Stimulated activated CD4-positive, alpha-beta T cell treated with anti-CD3 and anti-CD28 coated beads, Interleukin-1b, Interleukin-23, amount 100 ng/mL, for 4 hours (primary cell): ENCODE measurements at regions not wholly inside any gene's neighbourhood (a gene's known extent, or its start where the extent isn't known, plus 50 kb on each side); places are given as distances from the start of the nearest gene placed in this dataset.
"Not testable (repeated sequence)": the region's sequence is repeated elsewhere in the genome, so short reads cannot be mapped to it uniquely, and the experiment has no call there.

Experiments used
- DNase-seq, 2 donors: peaks; one replicate each; pipeline ENCODE4 v3.0.0-alpha.2; 2020; ENCODE audit warnings: low read depth in 2 of 2

DNA sequence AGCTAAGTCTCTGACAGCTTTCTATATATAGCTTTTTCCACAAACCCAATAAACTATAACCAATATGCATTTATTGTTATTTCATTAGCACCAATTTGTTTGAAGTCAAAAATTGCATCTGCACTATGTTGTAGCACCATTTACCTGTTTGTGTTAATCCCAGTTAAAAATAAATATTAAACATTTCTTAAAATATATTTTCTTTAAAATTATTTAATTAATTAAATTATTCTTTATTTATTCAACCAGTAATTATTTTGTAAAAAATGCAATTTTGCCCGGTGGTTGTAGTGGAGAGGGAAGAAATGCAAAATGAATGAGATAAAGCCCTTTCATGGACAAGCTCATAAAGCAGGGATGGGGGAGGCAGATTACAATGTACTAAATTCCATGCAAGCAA, 1257.9 kb downstream of the PCDH17 start:
- DNase-seq = no peak

GRCh38 chr13:58893396-58893795, 1261.9 kb downstream of the PCDH17 start:
- no peak for DNase-seq

- no peak for DNase-seq
Measured at GRCh38 chr13:58906329-58907007, 1257.3 kb downstream of the DIAPH3 start.

DNA sequence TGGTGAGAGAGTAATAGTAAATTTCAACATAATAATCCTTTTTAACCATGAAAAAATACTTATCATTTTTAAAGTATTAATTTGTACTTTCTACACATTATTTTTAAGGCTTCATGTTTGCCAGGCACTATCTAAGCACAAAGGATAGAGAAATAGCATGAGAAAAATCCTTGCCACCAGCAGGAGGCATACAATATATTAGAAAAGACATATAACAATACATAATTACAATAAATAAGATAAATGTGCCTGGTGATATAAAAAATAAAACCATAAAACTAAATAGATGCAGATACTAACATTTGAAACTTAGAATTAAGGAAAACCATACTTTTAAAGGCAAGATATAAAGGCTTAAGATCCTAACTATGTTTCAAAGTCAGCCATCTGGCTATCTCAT, 1256.4 kb downstream of the DIAPH3 start:
- DNase-seq = no peak

DNA sequence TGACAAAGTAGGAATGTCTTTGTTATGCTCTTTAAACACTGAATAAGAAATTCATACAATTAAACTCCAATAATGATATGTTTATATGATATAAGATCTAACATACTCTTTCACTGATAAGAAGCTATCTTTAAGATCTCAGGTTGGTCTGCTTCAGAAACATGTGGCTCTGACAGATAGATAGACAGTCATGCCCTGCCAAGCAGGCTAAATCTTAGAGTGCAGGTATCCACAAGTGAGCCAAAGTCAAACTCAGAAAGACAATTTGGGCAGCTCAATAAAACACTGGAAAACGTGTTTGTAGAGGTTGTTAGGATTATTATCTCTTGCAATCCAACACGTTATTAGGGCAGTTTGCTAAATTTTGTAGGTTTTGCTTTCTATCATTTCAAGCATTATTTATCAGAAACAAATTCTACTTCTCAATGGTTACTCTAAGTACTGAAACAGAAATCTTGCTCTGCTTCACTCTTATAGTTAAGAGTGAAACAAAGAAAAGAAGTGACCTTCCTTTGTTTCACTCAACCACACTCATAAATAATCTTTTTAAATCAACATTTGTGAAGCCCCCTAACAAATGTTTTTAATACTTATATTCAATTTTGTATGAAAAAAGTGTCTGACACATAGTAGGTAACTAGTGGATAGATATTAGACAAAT, 1255.6 kb downstream of the DIAPH3 start:
- DNase-seq = no peak

DNA sequence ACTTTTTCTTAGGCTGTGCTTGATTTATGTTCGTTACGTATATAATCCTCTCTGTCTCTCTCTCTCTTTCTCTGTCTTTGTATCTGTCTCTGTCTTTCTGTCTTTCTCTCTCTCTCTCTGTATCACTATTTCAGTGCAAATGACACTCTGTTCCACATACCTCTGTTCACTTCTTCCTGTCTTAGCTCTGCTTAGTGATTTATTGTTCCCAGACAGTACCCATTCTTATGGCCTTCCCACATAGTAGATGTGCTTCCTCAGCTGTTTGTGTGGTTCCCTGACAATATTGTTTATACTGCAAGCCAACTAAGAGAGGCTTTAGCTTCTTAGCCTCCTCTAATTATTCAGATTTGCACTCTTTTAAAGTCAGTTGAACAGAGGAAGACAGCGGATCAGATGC, 1244.2 kb downstream of the DIAPH3 start:
- no peak for DNase-seq

DNA sequence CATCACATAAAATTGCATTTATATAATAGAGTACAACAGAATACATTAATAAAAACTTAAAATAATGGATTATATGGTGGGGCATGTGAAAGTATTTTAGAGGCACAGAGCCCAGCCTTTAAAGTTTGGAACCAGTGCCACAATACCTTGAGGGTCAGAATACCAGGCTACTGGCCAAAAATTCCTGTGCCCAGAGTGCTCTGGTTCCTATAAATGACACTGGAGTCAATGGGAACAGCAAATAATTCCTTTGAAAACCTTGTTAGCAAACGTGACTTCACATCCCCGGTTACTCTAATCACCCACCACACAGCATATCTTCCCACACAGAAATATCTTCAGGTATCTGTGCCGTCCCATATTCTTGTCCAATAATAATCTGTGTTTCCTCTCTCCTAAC, 1242.6 kb downstream of the DIAPH3 start:
- no peak for DNase-seq

DNA sequence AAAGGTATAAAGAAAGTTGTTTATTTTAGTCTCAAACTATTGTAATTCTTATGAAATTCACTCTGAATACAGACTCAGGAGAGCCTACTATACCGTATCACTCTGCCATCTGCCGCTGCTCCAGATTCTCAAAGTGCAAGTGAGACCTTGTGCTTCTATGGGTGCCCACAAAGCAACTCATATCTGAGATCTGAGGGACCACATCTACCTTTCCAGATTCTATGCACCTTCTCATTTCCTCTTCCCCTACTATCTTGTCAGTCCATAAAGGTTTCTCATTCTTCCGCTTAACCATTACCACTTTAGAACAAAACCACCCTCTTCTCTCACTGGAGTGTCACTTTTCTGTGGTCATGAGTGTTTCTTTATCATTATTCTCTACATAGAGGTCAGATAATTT, 1236.9 kb downstream of the DIAPH3 start:
- DNase-seq = no peak

- DNase-seq = no peak
Measured at GRCh38 chr13:58933475-58933874, 1230.3 kb downstream of the DIAPH3 start.

DNA sequence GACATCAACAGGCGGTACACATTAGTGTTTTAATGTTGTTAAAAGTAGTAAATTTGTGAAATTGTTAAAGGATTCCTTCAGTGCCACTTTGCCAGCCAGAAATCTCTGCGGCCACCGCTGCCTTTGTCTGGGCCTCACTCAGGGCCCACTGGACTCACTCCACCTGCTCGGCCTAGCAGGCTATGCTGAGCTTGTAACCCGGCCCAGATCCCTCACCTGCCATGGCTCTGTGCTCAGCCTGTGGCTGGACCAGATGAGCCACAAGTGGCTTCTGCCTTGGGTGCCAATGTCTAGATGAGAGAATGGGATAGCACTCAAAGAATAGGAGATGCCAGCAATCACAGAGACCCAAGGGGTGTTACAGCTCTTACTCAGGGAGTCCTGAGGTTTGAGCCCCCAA, 1228.0 kb downstream of the DIAPH3 start:
- DNase-seq = no peak

DNA sequence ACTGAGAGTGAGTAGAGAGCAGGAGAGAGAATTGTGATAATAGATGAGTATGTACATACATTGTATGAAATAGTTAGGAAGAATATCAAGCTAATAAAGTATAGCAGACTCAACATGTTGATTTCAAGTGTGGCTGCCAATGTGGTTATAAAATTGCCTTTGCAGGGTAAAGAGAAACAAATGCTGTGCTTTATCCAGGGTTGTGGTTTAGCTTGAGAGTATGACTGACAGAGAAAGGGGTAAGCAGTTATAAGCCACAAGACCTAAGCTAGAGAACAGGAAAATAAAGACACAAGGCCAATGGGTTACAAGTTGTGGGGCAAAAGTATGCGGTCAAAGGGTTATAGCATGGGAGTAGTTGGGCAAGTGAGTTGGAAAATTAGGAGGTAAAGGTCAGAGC, 1217.5 kb downstream of the DIAPH3 start:
- no peak for DNase-seq

DNA sequence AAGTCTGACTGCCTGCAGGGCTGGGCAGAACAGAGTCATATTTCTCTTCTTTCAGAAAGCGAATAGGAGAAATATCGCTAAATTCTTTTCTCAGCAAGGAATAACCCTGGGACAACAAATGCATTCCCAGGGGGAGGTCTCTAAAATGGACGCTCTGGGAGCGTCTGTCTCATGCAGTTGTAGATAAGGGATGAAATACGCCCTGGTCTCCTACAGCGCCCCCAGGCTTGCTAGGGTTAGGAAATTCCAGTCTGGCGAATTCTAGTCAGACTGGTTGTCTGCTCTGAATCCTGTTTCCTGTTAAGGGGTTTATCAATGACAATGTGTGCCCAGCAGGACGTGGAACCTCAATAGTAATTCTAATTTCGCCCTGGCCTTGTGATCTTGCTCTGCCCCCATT, 1214.1 kb downstream of the DIAPH3 start:
- no peak for DNase-seq

- DNase-seq = no peak
Measured at GRCh38 chr13:58950911-58951310, 1212.8 kb downstream of the DIAPH3 start.

DNA sequence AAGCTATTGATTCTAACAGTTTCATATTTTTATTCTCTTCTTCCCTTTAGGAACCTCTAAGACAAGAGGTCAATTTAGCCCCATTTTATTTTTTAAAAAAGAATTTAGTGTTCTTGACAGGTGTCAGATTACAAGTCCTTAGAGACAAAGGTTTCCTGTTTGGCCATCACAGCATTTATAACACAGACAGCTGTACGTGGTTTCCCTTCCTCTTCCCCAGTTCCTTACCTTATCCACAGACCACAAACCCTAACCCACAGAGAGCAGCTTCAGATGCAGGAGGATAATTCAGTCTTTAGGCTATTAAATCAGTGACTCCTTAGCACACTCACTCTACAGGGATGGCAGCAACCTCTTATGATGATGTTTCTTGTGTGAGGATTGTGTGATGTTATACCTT, 1210.1 kb downstream of the DIAPH3 start:
- DNase-seq = no peak

GRCh38 chr13:58955546-58956385, 1208.0 kb downstream of the DIAPH3 start:
- DNase-seq = no peak

DNA sequence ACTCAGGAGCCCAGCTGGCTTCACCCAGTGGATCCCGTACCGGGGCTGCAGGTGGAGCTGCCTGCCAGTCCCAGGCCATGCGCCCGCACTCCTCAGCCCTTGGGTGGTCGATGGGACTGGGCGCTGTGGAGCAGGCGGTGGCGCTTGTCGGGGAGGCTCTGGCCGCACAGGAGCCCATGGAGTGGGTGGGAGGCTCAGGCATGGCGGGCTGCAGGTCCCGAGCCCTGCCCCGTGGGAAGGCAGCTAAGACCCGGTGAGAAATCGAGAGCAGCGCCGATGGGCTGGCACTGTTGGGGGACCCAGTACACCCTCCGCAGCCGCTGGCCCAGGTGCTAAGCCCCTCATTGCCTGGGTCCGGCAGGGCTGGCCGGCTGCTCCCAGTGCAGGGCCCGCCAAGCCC, 1205.6 kb downstream of the DIAPH3 start:
- not testable (repeated sequence) for DNase-seq

DNA sequence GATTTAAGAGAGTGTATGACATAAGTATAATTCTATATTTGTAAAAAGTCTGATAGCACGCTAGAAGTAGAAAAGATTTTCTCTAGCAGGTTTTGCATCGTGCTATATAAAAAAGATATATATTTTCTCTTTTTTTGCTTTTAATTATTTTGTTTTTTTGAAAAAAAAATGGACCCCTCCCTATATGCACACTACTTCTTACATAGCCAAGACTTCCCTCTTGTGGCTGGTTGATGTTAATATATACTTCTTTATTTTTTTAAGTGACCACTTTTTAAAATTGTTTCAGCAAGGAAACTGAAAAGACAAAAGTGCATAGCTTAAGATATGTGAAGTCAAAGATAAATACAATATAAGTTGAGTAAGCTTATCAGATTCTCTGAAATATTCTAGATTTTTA, 1202.8 kb downstream of the DIAPH3 start:
- DNase-seq = no peak

GRCh38 chr13:58963321-58963720, 1200.4 kb downstream of the DIAPH3 start:
- DNase-seq = no peak

- no peak for DNase-seq
Measured at GRCh38 chr13:58964048-58964447, 1199.7 kb downstream of the DIAPH3 start.

- no peak for DNase-seq
Measured at GRCh38 chr13:58977085-58977484, 1186.6 kb downstream of the DIAPH3 start.

GRCh38 chr13:58978331-58978730, 1185.4 kb downstream of the DIAPH3 start:
- DNase-seq = no peak

DNA sequence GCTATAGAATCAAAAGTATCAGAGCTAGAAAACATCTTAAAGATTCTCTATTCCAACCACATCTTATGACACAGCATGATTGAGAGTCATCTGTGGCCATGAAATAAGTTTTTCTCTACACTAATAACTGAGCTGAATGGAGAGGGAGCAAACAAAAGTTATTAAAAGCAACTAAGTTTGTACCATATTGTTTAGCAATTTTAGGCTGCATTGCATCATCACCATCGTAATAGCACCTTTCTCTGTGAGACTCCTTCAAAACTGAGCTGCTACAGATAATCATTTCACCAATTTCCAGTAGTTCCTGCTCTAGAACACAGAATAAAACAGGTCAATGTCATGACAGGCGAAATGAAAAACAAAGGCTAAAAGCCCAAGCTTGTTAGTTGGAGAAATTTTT, 1183.9 kb downstream of the DIAPH3 start:
- DNase-seq = no peak

DNA sequence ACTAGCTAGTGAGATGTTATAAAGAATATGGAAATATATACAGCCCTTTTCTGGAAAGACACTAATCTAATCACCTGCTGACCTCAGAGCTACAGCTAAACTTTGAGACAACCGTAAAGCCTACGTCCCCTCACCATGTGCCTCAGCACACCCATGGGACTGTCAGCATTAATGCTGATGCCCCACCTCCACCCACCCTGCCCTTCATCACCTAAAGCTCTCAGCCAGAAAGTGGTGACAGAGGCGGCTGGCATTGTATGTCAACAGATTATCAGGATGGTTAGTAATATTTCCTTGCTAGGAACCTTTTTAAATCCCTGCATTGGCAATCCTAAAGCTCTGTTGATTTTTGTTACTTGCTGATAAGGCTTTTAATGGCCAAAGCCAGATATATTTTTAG, 1177.9 kb downstream of the DIAPH3 start:
- DNase-seq = no peak
